GM12878 (cell line): ENCODE measurements at regions not wholly inside any gene's neighbourhood (a gene's known extent, or its start where the extent isn't known, plus 50 kb on each side); places are given as distances from the start of the nearest gene placed in this dataset.

Experiments
- ATF2 ChIP-seq: IDR thresholded peaks from 2 replicates; pipeline ENCODE4 v1.6.1; 2012; ENCODE audit warnings: low read length, inconsistent platforms
- BACH1 ChIP-seq: fragments of 450-650 bp; IDR thresholded peaks from 2 replicates; pipeline ENCODE4 v1.6.1; 2017; ENCODE audit warnings: mild to moderate bottlenecking, borderline replicate concordance
- CBX3 ChIP-seq: fragments of 200-600 bp; sonication (generic); IDR thresholded peaks from 2 replicates; pipeline ENCODE4 v1.6.1; 2016; ENCODE audit warnings: low read depth, borderline replicate concordance
- CREM ChIP-seq: IDR thresholded peaks from 2 replicates; pipeline ENCODE4 v1.6.1; 2014; ENCODE audit warnings: antibody characterized with exemption, low read depth
- DPF2 ChIP-seq: fragments of 450-650 bp; IDR thresholded peaks from 2 replicates; pipeline ENCODE4 v1.6.1; 2017; ENCODE audit warnings: mild to moderate bottlenecking
- EED ChIP-seq: sonication (generic); IDR thresholded peaks from 2 replicates; pipeline ENCODE4 v1.6.1; 2016; ENCODE audit warnings: antibody characterized with exemption, low read depth
- EP300 ChIP-seq, 2 experiments: fragments of 150-350 bp in 1 of 2; IDR thresholded peaks; 2 replicates each; pipeline ENCODE4 v1.6.1; 2011 to 2012; ENCODE audit warnings: low read depth in 2 of 2, low read length in 2 of 2, borderline replicate concordance in 1 of 2, improper control_type of control experiment in 1 of 2, inconsistent platforms in 1 of 2; ENCODE audit not compliant: control insufficient read depth in 1 of 2
- GABPA ChIP-seq: IDR thresholded peaks from 2 replicates; pipeline ENCODE4 v1.6.1; 2014; ENCODE audit warnings: antibody characterized with exemption, low read depth, mild to moderate bottlenecking, inconsistent platforms
- HDAC2 ChIP-seq: fragments of 200-600 bp; sonication (generic); IDR thresholded peaks from 2 replicates; pipeline ENCODE4 v1.6.1; 2017
- IKZF2 ChIP-seq, 2 experiments: fragments of 450-650 bp; IDR thresholded peaks; 2 replicates each; pipeline ENCODE4 v1.6.1; 2017; ENCODE audit warnings: mild to moderate bottlenecking in 2 of 2, moderate library complexity in 2 of 2
- IRF3 ChIP-seq: fragments of 450-650 bp; IDR thresholded peaks from 2 replicates; pipeline ENCODE4 v1.6.1; 2014; ENCODE audit warnings: mild to moderate bottlenecking
- JUNB ChIP-seq: IDR thresholded peaks from 2 replicates; pipeline ENCODE4 v1.6.1; 2016; ENCODE audit warnings: antibody characterized with exemption, mild to moderate bottlenecking
- KLF5 ChIP-seq: fragments of 450-650 bp; IDR thresholded peaks from 2 replicates; pipeline ENCODE4 v1.6.1; 2014; ENCODE audit warnings: mild to moderate bottlenecking; ENCODE audit not compliant: partially characterized antibody
- LARP7 ChIP-seq: fragments of 450-650 bp; IDR thresholded peaks from 2 replicates; pipeline ENCODE4 v1.6.1; 2017; ENCODE audit warnings: mild to moderate bottlenecking
- MEF2A ChIP-seq: IDR thresholded peaks from 2 replicates; pipeline ENCODE4 v1.6.1; 2011; ENCODE audit warnings: low read depth, mild to moderate bottlenecking, low read length, moderate library complexity; ENCODE audit not compliant: insufficient read depth
- MEF2B ChIP-seq: fragments of 450-650 bp; IDR thresholded peaks from 2 replicates; pipeline ENCODE4 v1.6.1; 2018; ENCODE audit warnings: mild to moderate bottlenecking, moderate library complexity; ENCODE audit not compliant: partially characterized antibody, poor library complexity, severe bottlenecking
- MYC ChIP-seq: IDR thresholded peaks from 2 replicates; pipeline ENCODE4 v1.6.1; 2011; ENCODE audit warnings: mild to moderate bottlenecking, low read length, moderate library complexity, inconsistent platforms; ENCODE audit not compliant: insufficient read depth, insufficient replicate concordance, insufficient read length, severe bottlenecking
- NFIC ChIP-seq: IDR thresholded peaks from 2 replicates; pipeline ENCODE4 v1.6.1; 2012; ENCODE audit warnings: low read depth, mild to moderate bottlenecking, inconsistent platforms, low read length, moderate library complexity
- RELB ChIP-seq: fragments of 450-650 bp; IDR thresholded peaks from 2 replicates; pipeline ENCODE4 v1.6.1; 2017; ENCODE audit warnings: low read depth, mild to moderate bottlenecking, moderate library complexity
- SMAD5 ChIP-seq: IDR thresholded peaks from 2 replicates; pipeline ENCODE4 v1.6.1; 2016; ENCODE audit warnings: antibody characterized with exemption, low read depth
- SMARCA5 ChIP-seq: fragments of 450-650 bp; IDR thresholded peaks from 2 replicates; pipeline ENCODE4 v1.6.1; 2017; ENCODE audit warnings: mild to moderate bottlenecking
- TBL1XR1 ChIP-seq: IDR thresholded peaks from 2 replicates; pipeline ENCODE4 v1.6.1; 2012; ENCODE audit warnings: low read depth, low read length, improper control_type of control experiment
- TCF12 ChIP-seq: IDR thresholded peaks from 2 replicates; pipeline ENCODE4 v1.6.1; 2011; ENCODE audit warnings: low read depth, mild to moderate bottlenecking, low read length
- TCF7 ChIP-seq: IDR thresholded peaks from 2 replicates; pipeline ENCODE4 v1.6.1; 2014; ENCODE audit warnings: antibody characterized with exemption, borderline replicate concordance
- ZNF24 ChIP-seq: fragments of 450-650 bp; IDR thresholded peaks from 2 replicates; pipeline ENCODE4 v1.6.1; 2017; ENCODE audit warnings: antibody characterized with exemption, mild to moderate bottlenecking
- ZNF274 ChIP-seq: IDR thresholded peaks from one replicate; pipeline ENCODE4 v1.8.0; 2011; ENCODE audit not compliant: insufficient read length, insufficient read depth
- ZNF622 ChIP-seq: fragments of 450-650 bp; IDR thresholded peaks from 2 replicates; pipeline ENCODE4 v1.6.1; 2017; ENCODE audit warnings: mild to moderate bottlenecking, inconsistent platforms
- TF ChIP-seq, protein P1 (sequence below): IDR thresholded peaks from 2 replicates; pipeline ENCODE4 v1.6.1; 2012; ENCODE audit warnings: low read depth, low read length, improper control_type of control experiment
- TF ChIP-seq, protein P2 (sequence below): fragments of 450-650 bp; IDR thresholded peaks from 2 replicates; pipeline ENCODE4 v1.6.1; 2016; ENCODE audit warnings: mild to moderate bottlenecking

GRCh38 chr5:145056800-145057199, 778.3 kb downstream of the PRELID2 start (continued):
- TF ChIP-seq TCF12 = no peak
- no peak for TF ChIP-seq ZNF274
- peak; percentile 43 for TF ChIP-seq MEF2B
- peak; percentile 94 for TF ChIP-seq ATF2
- no peak for TF ChIP-seq SMARCA5
- peak; percentile 69 to 79 for TF ChIP-seq IKZF2 (IDR thresholded peaks at IDR 0.05)
- TF ChIP-seq TCF7 = peak; percentile 71; the same call in 1 of the 2 replicates
- no peak for TF ChIP-seq ZNF622
- 0 out of 2 replicates have a peak, but pooled peaks have one; percentile 36 for TF ChIP-seq RELB
- TF ChIP-seq, protein P1, sequence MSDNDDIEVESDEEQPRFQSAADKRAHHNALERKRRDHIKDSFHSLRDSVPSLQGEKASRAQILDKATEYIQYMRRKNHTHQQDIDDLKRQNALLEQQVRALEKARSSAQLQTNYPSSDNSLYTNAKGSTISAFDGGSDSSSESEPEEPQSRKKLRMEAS = no peak
- no peak for TF ChIP-seq KLF5
- peak; percentile 99 for TF ChIP-seq JUNB
- TF ChIP-seq, protein P2, sequence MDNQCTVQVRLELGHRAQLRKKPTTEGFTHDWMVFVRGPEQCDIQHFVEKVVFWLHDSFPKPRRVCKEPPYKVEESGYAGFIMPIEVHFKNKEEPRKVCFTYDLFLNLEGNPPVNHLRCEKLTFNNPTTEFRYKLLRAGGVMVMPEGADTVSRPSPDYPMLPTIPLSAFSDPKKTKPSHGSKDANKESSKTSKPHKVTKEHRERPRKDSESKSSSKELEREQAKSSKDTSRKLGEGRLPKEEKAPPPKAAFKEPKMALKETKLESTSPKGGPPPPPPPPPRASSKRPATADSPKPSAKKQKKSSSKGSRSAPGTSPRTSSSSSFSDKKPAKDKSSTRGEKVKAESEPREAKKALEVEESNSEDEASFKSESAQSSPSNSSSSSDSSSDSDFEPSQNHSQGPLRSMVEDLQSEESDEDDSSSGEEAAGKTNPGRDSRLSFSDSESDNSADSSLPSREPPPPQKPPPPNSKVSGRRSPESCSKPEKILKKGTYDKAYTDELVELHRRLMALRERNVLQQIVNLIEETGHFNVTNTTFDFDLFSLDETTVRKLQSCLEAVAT = no peak
- TF ChIP-seq NFIC = peak; percentile 91
- TF ChIP-seq MYC = no peak
- peak; percentile 92 for TF ChIP-seq MEF2A
- TF ChIP-seq DPF2 = peak; percentile 73
- TF ChIP-seq IRF3 = no peak
- TF ChIP-seq LARP7 = no peak
- TF ChIP-seq SMAD5 = no peak
- peak; percentile 60 for TF ChIP-seq GABPA
- no peak for TF ChIP-seq ZNF24
- no peak for TF ChIP-seq BACH1
- peak; percentile 40 to 52; a peak in 2 of 4 replicates for TF ChIP-seq EP300 (IDR thresholded peaks at IDR 0.05; ENCODE audit: borderline replicate concordance in 1 of 2, control insufficient read depth in 1 of 2, low read depth in 2 of 2, low read length in 2 of 2)
- TF ChIP-seq CREM = peak; percentile 79; the same call in 1 of the 2 replicates
- no peak for TF ChIP-seq CBX3
- no peak for TF ChIP-seq HDAC2
- TF ChIP-seq EED = peak; percentile 73
- TF ChIP-seq TBL1XR1 = peak; percentile 67; the same call in 1 of the 2 replicates
